HEK293T (cell line): ENCODE measurements at regions not wholly inside any gene's neighbourhood (a gene's known extent, or its start where the extent isn't known, plus 50 kb on each side); places are given as distances from the start of the nearest gene placed in this dataset.

Experiments
- ARNT ChIP-seq: fragments of 450-650 bp; IDR thresholded peaks from 2 replicates; pipeline ENCODE4 v1.6.1; 2017; ENCODE audit warnings: mild to moderate bottlenecking
- CTBP1 ChIP-seq: fragments of 450-650 bp; IDR thresholded peaks from 2 replicates; pipeline ENCODE4 v1.6.1; 2016; ENCODE audit warnings: borderline replicate concordance
- ELF4 ChIP-seq: fragments of 450-650 bp; IDR thresholded peaks from 2 replicates; pipeline ENCODE4 v1.6.1; 2017; ENCODE audit warnings: antibody characterized with exemption
- FOXK2 ChIP-seq: fragments of 450-650 bp; IDR thresholded peaks from 2 replicates; pipeline ENCODE4 v1.6.1; 2016; ENCODE audit warnings: mild to moderate bottlenecking
- HDGF ChIP-seq: fragments of 450-650 bp; IDR thresholded peaks from 2 replicates; pipeline ENCODE4 v1.6.1; 2017; ENCODE audit warnings: antibody characterized with exemption, borderline replicate concordance
- NFRKB ChIP-seq: fragments of 450-650 bp; IDR thresholded peaks from 2 replicates; pipeline ENCODE4 v1.6.1; 2016; ENCODE audit warnings: mild to moderate bottlenecking, moderate library complexity
- SP1 ChIP-seq: fragments of 450-650 bp; IDR thresholded peaks from 2 replicates; pipeline ENCODE4 v1.6.1; 2017
- SUZ12 ChIP-seq: fragments of 450-650 bp; IDR thresholded peaks from 2 replicates; pipeline ENCODE4 v1.6.1; 2016; ENCODE audit warnings: mild to moderate bottlenecking
- TARDBP ChIP-seq: fragments of 450-650 bp; IDR thresholded peaks from 2 replicates; pipeline ENCODE4 v1.6.1; 2016

DNA sequence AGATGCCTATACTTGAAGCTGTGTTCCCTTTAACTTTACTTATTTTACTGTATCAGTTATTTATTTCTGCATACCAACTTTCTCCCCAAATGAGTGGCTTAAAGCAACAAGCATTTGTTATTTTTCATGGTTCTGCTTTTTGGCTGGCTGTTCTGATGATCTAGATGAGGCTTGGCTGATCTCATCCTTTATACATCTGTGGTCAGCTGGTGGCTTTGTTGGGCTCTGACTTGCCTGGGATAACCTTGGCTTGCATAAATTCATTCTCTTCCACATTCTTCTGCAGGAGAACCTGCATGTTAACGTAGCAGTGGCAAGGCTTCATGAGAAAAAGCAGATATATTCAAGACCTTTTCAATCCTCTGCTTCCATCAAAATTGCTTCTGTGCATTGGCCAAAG is 1317.6 kb downstream of the ADGRL3 start:
- TF ChIP-seq CTBP1: no peak
- TF ChIP-seq NFRKB: no peak
- no peak for TF ChIP-seq SP1
- TF ChIP-seq FOXK2: no peak
- TF ChIP-seq HDGF: no peak
- no peak for TF ChIP-seq SUZ12
- no peak for TF ChIP-seq ARNT
- no peak for TF ChIP-seq ELF4
- no peak for TF ChIP-seq TARDBP
